CD4-positive, alpha-beta T cell (primary cell): ENCODE measurements at regions not wholly inside any gene's neighbourhood (a gene's known extent, or its start where the extent isn't known, plus 50 kb on each side); places are given as distances from the start of the nearest gene placed in this dataset.

ENCODE experiments used
- ATAC-seq: fragments of 200-7000 bp; cut with Tn5 transposase; one replicate; pipeline ENCODE4 v1.10.0; 2022; ENCODE audit warnings: mild to moderate bottlenecking; ENCODE audit not compliant: poor library complexity
- CTCF ChIA-PET: fragments of 350-600 bp; sonication (Branson Sonifier 250); formaldehyde crosslinking; loops from one replicate; lab custom pipeline; 2021; ENCODE audit warnings: antibody characterized with exemption, inconsistent platforms; lab: Charles Lee
- POLR2A ChIA-PET: fragments of 350-600 bp; sonication (Branson Sonifier 250); formaldehyde crosslinking; loops from one replicate; lab custom pipeline; 2021; ENCODE audit warnings: antibody characterized with exemption, inconsistent platforms; lab: Charles Lee
- DNase-seq, 14 experiments: peaks; one replicate each; pipeline ENCODE4 v3.0.0-alpha.2; 2013 to 2020; ENCODE audit warnings: mixed read lengths in 2 of 14
- H3K27ac ChIP-seq, 2 donors: one replicate each; pipeline versions ENCODE4 v1.5.1 to v1.7.0; 2013; ENCODE audit warnings: low read length in 2 of 2, low read depth in 1 of 2, mild to moderate bottlenecking in 1 of 2
- H3K27me3 ChIP-seq, 2 experiments: 1 replicate in 1 of 2; 2 replicates in 1 of 2; pipeline versions ENCODE4 v1.6.1 to v1.7.0; 2013; ENCODE audit warnings: low read length in 2 of 2, control low read depth in 1 of 2, mild to moderate bottlenecking in 1 of 2, moderate library complexity in 1 of 2; ENCODE audit not compliant: insufficient read depth in 2 of 2, control insufficient read depth in 1 of 2
- H3K36me3 ChIP-seq: one replicate; pipeline ENCODE4 v1.6.1; 2013; ENCODE audit warnings: low read length, control low read depth; ENCODE audit not compliant: insufficient read depth
- H3K4me1 ChIP-seq: one replicate; pipeline ENCODE4 v1.6.1; 2013; ENCODE audit warnings: low read length, control low read depth; ENCODE audit not compliant: insufficient read depth
- H3K4me3 ChIP-seq: one replicate; pipeline ENCODE4 v1.5.1; 2013; ENCODE audit warnings: mild to moderate bottlenecking, low read length, moderate library complexity
- H3K9me3 ChIP-seq, 2 experiments: 1 replicate in 1 of 2; 2 replicates in 1 of 2; pipeline versions ENCODE4 v1.6.1 to v1.7.0; 2013; ENCODE audit warnings: low read length in 2 of 2, mild to moderate bottlenecking in 2 of 2, control low read depth in 1 of 2, moderate library complexity in 1 of 2; ENCODE audit not compliant: control insufficient read depth in 1 of 2, insufficient read depth in 1 of 2
- H3K27ac Mint-ChIP-seq: one replicate; pipeline ENCODE4 v1.8.0; 2020; ENCODE audit warnings: mixed read lengths
- H3K27me3 Mint-ChIP-seq: one replicate; pipeline ENCODE4 v1.8.0; 2021; ENCODE audit warnings: mixed read lengths
- H3K36me3 Mint-ChIP-seq: one replicate; pipeline ENCODE4 v1.8.0; 2021; ENCODE audit warnings: low read depth, mixed read lengths
- H3K4me1 Mint-ChIP-seq: one replicate; pipeline ENCODE4 v1.8.0; 2021; ENCODE audit warnings: low read depth, mixed read lengths
- H3K4me3 Mint-ChIP-seq: one replicate; pipeline ENCODE4 v1.8.0; 2020; ENCODE audit warnings: mild to moderate bottlenecking, mixed read lengths
- H3K9me3 Mint-ChIP-seq: one replicate; pipeline ENCODE4 v1.8.0; 2020; ENCODE audit warnings: mixed read lengths
- CTCF ChIP-seq: fragments of 200-600 bp; IDR thresholded peaks from one replicate; pipeline ENCODE4 v1.8.0; 2022; ENCODE audit warnings: antibody characterized with exemption, mild to moderate bottlenecking
- intact Hi-C, 2 experiments: fragments of 100-400 bp; cut with DNase I in 1 of 2; cut with micrococcal nuclease in 1 of 2; formaldehyde crosslinking; loops; one replicate each; pipeline versions ENCODE4 v1.15.1 to v1.9.0; 2023 to 2025; cut with DNase I, micrococcal nuclease

- POLR2A ChIA-PET = no interaction called here
- intact Hi-C loops = no loop called here
- H3K4me1 Mint-ChIP-seq = no peaks in the 10 kb centered on the region
- H3K4me1 ChIP-seq = no peaks in the 10 kb centered on the region
- DNase-seq (no peak), ATAC-seq (no peak)
- no peaks in the 10 kb centered on the region for H3K27me3 ChIP-seq
- H3K4me3 Mint-ChIP-seq = no peak overlapping the region
- H3K9me3 Mint-ChIP-seq = peaks cover 2% of the 10 kb centered on the region
- no peaks in the 10 kb centered on the region for H3K9me3 ChIP-seq
- no peak overlapping the region for H3K27ac Mint-ChIP-seq
- no peaks in the 10 kb centered on the region for H3K36me3 ChIP-seq
- CTCF ChIA-PET = no interaction called here
- no peaks in the 10 kb centered on the region for H3K36me3 Mint-ChIP-seq
- no peak overlapping the region for H3K4me3 ChIP-seq
- no peaks in the 10 kb centered on the region for H3K27me3 Mint-ChIP-seq
- TF ChIP-seq CTCF = no peak
- no peak overlapping the region for H3K27ac ChIP-seq
Observed at GRCh38 chr10:109282510-109282909, 640.8 kb downstream of the XPNPEP1 start.

DNA sequence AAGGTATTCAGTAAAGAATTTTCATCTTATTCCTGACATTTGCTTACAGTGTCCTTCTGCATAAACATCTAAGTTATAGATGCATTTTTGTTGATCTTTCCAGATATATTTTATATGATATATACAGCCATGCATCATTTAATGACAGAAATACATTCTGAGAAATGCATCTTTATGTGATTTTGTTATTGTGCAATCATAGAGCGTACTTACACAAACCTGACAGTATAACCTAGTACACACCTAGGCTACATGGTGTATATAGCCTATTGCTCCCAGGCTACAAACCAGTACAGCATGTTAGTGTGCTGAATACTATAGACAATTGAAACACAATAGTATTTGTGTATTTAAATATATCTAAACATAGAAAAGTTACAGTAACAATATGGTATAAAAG, 642.0 kb downstream of the XPNPEP1 start:
- Histone ChIP-seq H3K4me1 (no peaks in the 10 kb centered on the region), H3K9me3 (no peaks in the 10 kb centered on the region), H3K4me3 (no peak overlapping the region), H3K36me3 (no peaks in the 10 kb centered on the region), H3K27ac (no peak overlapping the region), H3K27me3 (no peaks in the 10 kb centered on the region)
- no peak overlapping the region for H3K27ac Mint-ChIP-seq
- H3K4me1 Mint-ChIP-seq = no peaks in the 10 kb centered on the region
- intact Hi-C loops = no loop called here
- H3K36me3 Mint-ChIP-seq = no peaks in the 10 kb centered on the region
- H3K9me3 Mint-ChIP-seq = no peaks in the 10 kb centered on the region
- no peaks in the 10 kb centered on the region for H3K27me3 Mint-ChIP-seq
- no peak for DNase-seq
- no peak overlapping the region for H3K4me3 Mint-ChIP-seq
- ChIA-PET POLR2A (no interaction called here), CTCF (no interaction called here)
- no peak for ATAC-seq
- TF ChIP-seq CTCF = no peak

DNA sequence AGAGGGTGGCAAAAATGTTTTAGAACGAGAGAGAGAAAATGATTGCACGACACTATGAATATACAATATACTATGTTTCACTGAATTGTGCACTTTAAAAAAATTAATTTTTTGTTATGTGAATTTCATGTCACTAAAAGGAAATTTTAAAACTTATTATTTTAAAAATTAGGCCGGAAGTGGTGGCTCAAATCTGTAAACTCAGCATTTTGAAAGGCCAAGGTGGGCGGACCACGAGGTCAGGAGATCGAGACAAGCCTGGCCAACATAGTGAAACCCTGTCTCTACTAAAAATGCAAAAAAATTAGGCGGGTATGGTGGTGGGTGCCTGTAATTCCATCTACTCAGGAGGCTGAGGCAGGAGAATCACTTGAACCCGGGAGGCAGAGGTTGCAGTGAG, 642.5 kb downstream of the XPNPEP1 start:
- Mint-ChIP-seq H3K36me3 (no peaks in the 10 kb centered on the region), H3K9me3 (no peaks in the 10 kb centered on the region), H3K4me3 (no peak overlapping the region), H3K4me1 (no peaks in the 10 kb centered on the region), H3K27me3 (no peaks in the 10 kb centered on the region), H3K27ac (no peak overlapping the region)
- no peaks in the 10 kb centered on the region for H3K27me3 ChIP-seq
- no peak for DNase-seq
- intact Hi-C loops = no loop called here
- ChIA-PET POLR2A (no interaction called here), CTCF (no interaction called here)
- no peak for TF ChIP-seq CTCF
- no peaks in the 10 kb centered on the region for H3K36me3 ChIP-seq
- no peak for ATAC-seq
- H3K9me3 ChIP-seq = no peaks in the 10 kb centered on the region
- H3K4me3 ChIP-seq = no peak overlapping the region
- no peaks in the 10 kb centered on the region for H3K4me1 ChIP-seq
- H3K27ac ChIP-seq = no peak overlapping the region
